Testis (tissue), 2 donors: ENCODE measurements at regions not wholly inside any gene's neighbourhood (a gene's known extent, or its start where the extent isn't known, plus 50 kb on each side); places are given as distances from the start of the nearest gene placed in this dataset.

ENCODE experiments used
- DNase-seq: peaks from one replicate; pipeline ENCODE4 v3.0.0-alpha.2; 2019
- H3K27ac ChIP-seq, 2 donors: fragments of 200-600 bp; sonication (generic); one replicate each; pipeline ENCODE4 v1.5.1; 2019
- H3K27me3 ChIP-seq: fragments of 200-600 bp; sonication (generic); one replicate; pipeline ENCODE4 v1.5.1; 2019
- H3K36me3 ChIP-seq: fragments of 200-600 bp; sonication (generic); one replicate; pipeline ENCODE4 v1.5.1; 2017; ENCODE audit warnings: low read depth; ENCODE audit errors: missing control alignments
- H3K4me1 ChIP-seq: fragments of 200-600 bp; sonication (generic); one replicate; pipeline ENCODE4 v1.5.1; 2019
- H3K4me3 ChIP-seq, 2 donors: fragments of 200-600 bp; sonication (generic); one replicate each; pipeline ENCODE4 v1.5.1; 2017 to 2019
- H3K9me3 ChIP-seq: fragments of 200-600 bp; sonication (generic); one replicate; pipeline ENCODE4 v1.5.1; 2017
- CTCF ChIP-seq, 3 experiments: fragments of 450-650 bp in 2 of 3; fragments of 200-600 bp in 1 of 3; sonication (generic) in 1 of 3; IDR thresholded peaks; one replicate each; pipeline ENCODE4 v1.5.1; 2016 to 2019; ENCODE audit warnings: antibody characterized with exemption in 3 of 3, mild to moderate bottlenecking in 2 of 3, moderate library complexity in 1 of 3
- POLR2A ChIP-seq: fragments of 450-650 bp; IDR thresholded peaks from one replicate; pipeline ENCODE4 v1.6.1; 2017; ENCODE audit warnings: antibody characterized with exemption, mild to moderate bottlenecking, moderate library complexity
- WGBS, 2 donors: methylation state at CpG; one replicate each; pipeline ENCODE4 v1.1.5; 2018; 5-methylcytosine and 5-hydroxymethylcytosine counted together
- intact Hi-C: fragments of 100-400 bp; cut with DNase I; formaldehyde crosslinking; loops from one replicate; pipeline ENCODE4 v1.15.1; 2023; ENCODE audit warnings: low total_unique reads

- TF ChIP-seq CTCF (IDR thresholded peaks at IDR 0.05) (no peak), POLR2A (no peak)
- Histone ChIP-seq H3K36me3 (no peaks in the 10 kb centered on the region), H3K9me3 (no peaks in the 10 kb centered on the region), H3K4me3 (no peak overlapping the region), H3K27ac (no peak overlapping the region), H3K4me1 (no peaks in the 10 kb centered on the region), H3K27me3 (no peaks in the 10 kb centered on the region)
- intact Hi-C loops, result no loop called here
- no peak for DNase-seq
Observed at GRCh38 chrX:85591536-85591935, 212.1 kb upstream of the POF1B start.

- TF ChIP-seq POLR2A, result no peak
- no peak for TF ChIP-seq CTCF (IDR thresholded peaks at IDR 0.05)
- Histone ChIP-seq H3K9me3 (no peaks in the 10 kb centered on the region), H3K4me1 (no peaks in the 10 kb centered on the region), H3K36me3 (no peaks in the 10 kb centered on the region), H3K4me3 (no peak overlapping the region), H3K27me3 (no peaks in the 10 kb centered on the region), H3K27ac (no peak overlapping the region)
- DNase-seq, result no peak
- 39 to 43% methylated on average over 2 of the region's 2 CpGs for WGBS, 2 donors
- intact Hi-C loops, result no loop called here
Observed at GRCh38 chrX:85590638-85591037, 211.2 kb upstream of the POF1B start.

- H3K27ac ChIP-seq, result no peak overlapping the region
- no peaks in the 10 kb centered on the region for H3K9me3 ChIP-seq
- TF ChIP-seq CTCF (IDR thresholded peaks at IDR 0.05), result no peak
- no peak for TF ChIP-seq POLR2A
- 61 to 73% methylated on average over 3 of the region's 3 CpGs for WGBS, 2 donors
- no peak overlapping the region for H3K4me3 ChIP-seq
- H3K27me3 ChIP-seq, result no peaks in the 10 kb centered on the region
- no peaks in the 10 kb centered on the region for H3K36me3 ChIP-seq
- no peaks in the 10 kb centered on the region for H3K4me1 ChIP-seq
- intact Hi-C loops, result no loop called here
- DNase-seq, result no peak
Observed at GRCh38 chrX:85573801-85574200, 194.3 kb upstream of the POF1B start.

GRCh38 chrX:85570496-85570895 is 191.0 kb upstream of the POF1B start:
- TF ChIP-seq POLR2A (no peak), CTCF (IDR thresholded peaks at IDR 0.05) (no peak)
- DNase-seq, result no peak
- intact Hi-C loops, result no loop called here
- Histone ChIP-seq H3K4me3 (no peak overlapping the region), H3K27me3 (no peaks in the 10 kb centered on the region), H3K27ac (no peak overlapping the region), H3K4me1 (no peaks in the 10 kb centered on the region), H3K9me3 (no peaks in the 10 kb centered on the region), H3K36me3 (no peaks in the 10 kb centered on the region)
- 45 to 64% methylated on average over 1 of the region's 1 CpG for WGBS, 2 donors

GRCh38 chrX:85569686-85570085 is 190.2 kb upstream of the POF1B start:
- no peak for TF ChIP-seq CTCF (IDR thresholded peaks at IDR 0.05)
- no peak for TF ChIP-seq POLR2A
- intact Hi-C loops, result no loop called here
- Histone ChIP-seq H3K27me3 (no peaks in the 10 kb centered on the region), H3K36me3 (no peaks in the 10 kb centered on the region), H3K27ac (no peak overlapping the region), H3K9me3 (no peaks in the 10 kb centered on the region), H3K4me3 (no peak overlapping the region), H3K4me1 (no peaks in the 10 kb centered on the region)
- 46 to 60% methylated on average over 4 of the region's 4 CpGs for WGBS, 2 donors
- no peak for DNase-seq
